IPS-NIHi11 (cell line): ENCODE measurements at regions not wholly inside any gene's neighbourhood (a gene's known extent, or its start where the extent isn't known, plus 50 kb on each side); places are given as distances from the start of the nearest gene placed in this dataset.
"Not testable (repeated sequence)": the region's sequence is repeated elsewhere in the genome, so short reads cannot be mapped to it uniquely, and the experiment has no call there.

ENCODE experiments used
- DNase-seq: peaks from one replicate; pipeline ENCODE4 v3.0.0; 2012; ENCODE audit warnings: mixed read lengths, low spot score

- DNase-seq, result no peak
Measured at GRCh38 chr7:153087498-153087897, 327.9 kb downstream of the ACTR3B start.

- DNase-seq, result no peak
Measured at GRCh38 chr7:153088601-153089000, 329.0 kb downstream of the ACTR3B start.

- DNase-seq, result no peak
Measured at GRCh38 chr7:153090209-153090608, 330.7 kb downstream of the ACTR3B start.

- no peak for DNase-seq
Measured at GRCh38 chr7:153090764-153091163, 331.2 kb downstream of the ACTR3B start.

- no peak for DNase-seq
Measured at GRCh38 chr7:153091477-153091876, 331.9 kb downstream of the ACTR3B start.

GRCh38 chr7:153097511-153098201 is 338.1 kb downstream of the ACTR3B start:
- DNase-seq, result no peak

GRCh38 chr7:153099235-153099634 is 339.7 kb downstream of the ACTR3B start:
- DNase-seq, result no peak

GRCh38 chr7:153100691-153101237 is 341.2 kb downstream of the ACTR3B start:
- no peak for DNase-seq

GRCh38 chr7:153103202-153103601 is 343.6 kb downstream of the ACTR3B start:
- DNase-seq, result no peak

GRCh38 chr7:153107826-153108225 is 348.3 kb downstream of the ACTR3B start:
- no peak for DNase-seq

- DNase-seq, result no peak
Measured at GRCh38 chr7:153109566-153109965, 350.0 kb downstream of the ACTR3B start.

GRCh38 chr7:153110606-153111005 is 351.1 kb downstream of the ACTR3B start:
- no peak for DNase-seq

- DNase-seq, result not testable (repeated sequence)
Measured at GRCh38 chr7:153122255-153122654, 362.7 kb downstream of the ACTR3B start.

- DNase-seq, result no peak
Measured at GRCh38 chr7:153130052-153130451, 370.5 kb downstream of the ACTR3B start.

GRCh38 chr7:153151766-153152165 is 392.2 kb downstream of the ACTR3B start:
- DNase-seq, result no peak

- no peak for DNase-seq
Measured at GRCh38 chr7:153152801-153153422, 393.4 kb downstream of the ACTR3B start.

- DNase-seq, result no peak
Measured at GRCh38 chr7:153158149-153158548, 398.6 kb downstream of the ACTR3B start.

- no peak for DNase-seq
Measured at GRCh38 chr7:153170287-153170686, 410.7 kb downstream of the ACTR3B start.

- no peak for DNase-seq
Measured at GRCh38 chr7:153185936-153186335, 426.4 kb downstream of the ACTR3B start.

- DNase-seq, result no peak
Measured at GRCh38 chr7:153188161-153188560, 428.6 kb downstream of the ACTR3B start.

GRCh38 chr7:153188630-153189029 is 429.1 kb downstream of the ACTR3B start:
- DNase-seq, result no peak

GRCh38 chr7:153190452-153190851 is 430.9 kb downstream of the ACTR3B start:
- peak; percentile 48 for DNase-seq

- no peak for DNase-seq
Measured at GRCh38 chr7:153190986-153191385, 431.4 kb downstream of the ACTR3B start.
